Cerebellar cortex (tissue), 1 donor: ENCODE measurements at regions not wholly inside any gene's neighbourhood (a gene's known extent, or its start where the extent isn't known, plus 50 kb on each side); places are given as distances from the start of the nearest gene placed in this dataset.

ENCODE experiments used
- DNase-seq: peaks from one replicate; pipeline ENCODE4 v3.0.0-alpha.2; 2015; ENCODE audit warnings: low spot score

GRCh38 chr18:66735933-66736332 lies 132.0 kb upstream of the CDH19 start:
- DNase-seq = no peak

DNA sequence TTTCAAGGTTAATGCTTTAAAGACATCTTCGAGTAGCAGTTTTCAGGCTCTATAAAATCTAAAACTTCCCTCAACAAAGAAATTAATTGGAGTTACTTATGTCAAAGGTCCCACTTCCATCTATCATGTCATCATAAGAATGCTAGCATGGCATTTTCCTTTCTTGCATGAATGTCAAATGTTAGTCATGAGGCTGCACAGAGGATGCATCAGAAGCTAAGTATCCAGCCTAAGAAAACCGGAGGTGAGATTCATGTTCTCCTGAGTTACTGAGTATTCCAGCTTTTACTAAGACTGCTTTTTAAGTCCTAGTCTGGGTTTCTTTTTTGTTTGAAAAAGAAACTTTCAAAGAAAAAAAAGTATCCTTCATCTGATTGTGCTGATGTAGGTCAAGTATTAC lies 130.6 kb upstream of the CDH19 start:
- no peak for DNase-seq

- no peak for DNase-seq
Observed at GRCh38 chr18:66731890-66732289, 128.0 kb upstream of the CDH19 start.

- DNase-seq = no peak
Observed at GRCh38 chr18:66729442-66730239, 125.8 kb upstream of the CDH19 start.

DNA sequence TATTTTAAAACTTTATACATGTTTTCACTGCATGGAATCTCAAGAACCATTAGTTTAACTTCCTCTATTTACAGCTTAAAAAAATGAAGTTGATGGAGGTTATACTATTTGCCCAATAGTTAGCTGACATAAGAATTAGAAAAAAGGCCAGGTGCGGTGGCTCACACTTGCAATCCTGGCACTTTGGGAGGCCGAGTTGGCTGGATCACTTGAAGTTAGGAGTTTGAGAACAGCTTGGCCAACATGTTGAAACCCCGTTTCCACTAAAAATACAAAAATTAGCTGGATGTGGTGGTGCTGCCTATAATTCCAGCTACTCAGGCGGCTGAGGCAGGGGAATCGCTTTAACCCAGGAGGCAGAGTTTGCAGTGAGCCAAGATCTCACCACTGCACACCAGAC lies 125.1 kb upstream of the CDH19 start:
- no peak for DNase-seq

GRCh38 chr18:66727991-66728390 lies 124.1 kb upstream of the CDH19 start:
- no peak for DNase-seq

GRCh38 chr18:66724664-66725356 lies 120.9 kb upstream of the CDH19 start:
- DNase-seq = no peak

DNA sequence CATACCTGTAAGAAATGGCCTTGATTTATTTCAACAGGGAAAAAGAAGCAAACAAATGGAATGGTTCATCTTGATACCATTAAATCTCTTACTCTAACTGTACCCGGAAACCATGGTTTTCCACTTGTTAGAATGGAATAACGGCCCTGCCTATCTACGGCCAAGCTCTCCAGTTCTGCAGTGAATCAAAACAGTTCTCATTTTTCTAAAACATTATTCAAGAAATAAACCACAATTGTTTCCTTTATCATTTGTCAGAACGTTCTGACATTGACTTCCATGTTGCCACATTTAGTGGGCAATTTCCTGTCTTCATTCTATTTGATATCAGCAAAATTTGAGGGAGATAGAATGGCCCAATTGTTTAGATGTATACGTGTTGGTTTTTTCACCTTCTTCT lies 118.8 kb upstream of the CDH19 start:
- DNase-seq = no peak

DNA sequence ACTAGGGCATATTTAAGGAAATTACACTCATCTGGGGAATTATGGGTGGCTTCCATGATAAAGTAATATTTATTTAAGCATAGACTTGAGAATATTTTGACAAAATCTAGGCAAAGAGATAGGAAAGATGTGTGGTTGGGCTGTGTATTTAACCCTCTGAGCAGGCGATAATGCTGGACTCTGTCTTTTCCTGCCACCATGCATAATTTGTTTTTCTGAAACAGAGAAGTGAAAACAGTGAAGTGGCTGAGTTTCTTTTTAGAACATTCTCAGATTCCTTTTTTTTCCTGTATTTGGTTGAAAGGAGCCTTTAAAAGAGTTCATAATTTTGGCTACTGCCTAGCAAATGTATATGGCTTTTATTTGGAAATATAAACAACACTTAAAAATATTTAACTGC lies 104.8 kb upstream of the CDH19 start:
- DNase-seq = no peak

- no peak for DNase-seq
Observed at GRCh38 chr18:66707473-66707872, 103.6 kb upstream of the CDH19 start.

- peak; percentile 70 for DNase-seq
Observed at GRCh38 chr18:66695281-66695680, 91.4 kb upstream of the CDH19 start.

DNA sequence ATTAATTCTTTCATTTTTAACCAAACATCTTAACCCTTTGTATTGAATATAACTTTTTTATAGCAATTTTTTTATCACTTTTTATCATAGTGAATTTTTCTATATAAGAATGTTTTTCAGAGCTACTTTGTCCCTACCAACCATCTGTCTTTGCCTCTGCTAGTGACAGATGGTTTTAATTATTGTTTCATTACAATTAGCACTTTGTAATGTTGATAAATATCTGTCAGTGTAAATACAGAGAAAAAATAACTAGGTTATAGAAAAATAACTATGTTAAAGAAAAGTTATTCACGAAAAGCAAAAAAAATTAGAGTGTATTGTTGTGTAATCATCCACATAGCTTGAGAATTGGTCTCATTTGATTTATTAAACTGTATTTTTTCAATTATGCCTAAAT lies 91.0 kb upstream of the CDH19 start:
- DNase-seq = peak; percentile 79

DNA sequence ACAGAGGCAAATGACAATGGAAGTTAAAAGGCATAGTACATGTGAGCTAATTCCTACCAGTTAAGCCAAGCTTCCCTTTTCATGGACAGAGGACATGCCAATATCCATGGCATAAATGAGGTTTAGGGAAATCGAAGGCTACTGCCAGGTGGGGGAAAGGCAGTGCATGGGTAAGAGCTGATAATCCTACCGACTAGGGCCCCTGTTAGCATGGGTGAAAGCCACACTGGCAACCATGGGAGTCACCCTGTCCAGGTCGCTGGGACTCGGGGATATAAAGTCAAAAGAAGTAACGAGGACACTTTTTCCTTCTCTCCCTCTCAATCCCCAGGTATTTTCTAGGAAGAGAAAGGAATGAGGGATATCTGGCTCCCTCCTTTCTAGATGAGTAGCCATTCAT lies 83.7 kb upstream of the CDH19 start:
- no peak for DNase-seq

DNA sequence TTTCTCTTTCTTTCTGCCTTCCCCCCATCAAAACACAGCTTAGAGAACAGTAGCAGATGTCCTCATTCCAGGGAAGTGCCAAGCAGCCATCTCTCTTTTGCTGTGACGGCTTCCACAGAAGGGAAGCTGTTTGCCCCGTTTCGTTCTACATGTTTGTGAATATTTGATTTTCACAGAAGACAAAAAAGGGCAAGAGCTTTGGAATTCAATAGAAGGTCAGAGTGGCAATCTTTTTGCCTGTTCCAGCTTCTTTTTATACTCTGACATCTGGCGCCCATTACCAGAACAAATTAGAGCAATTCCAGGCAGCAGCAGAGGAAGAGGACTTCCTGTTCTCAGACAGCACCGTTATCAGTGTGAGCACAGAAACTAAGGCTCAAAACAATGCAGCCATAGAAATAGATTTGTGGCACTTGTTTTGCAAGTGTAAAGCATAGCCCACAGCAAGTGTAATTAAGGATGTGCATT lies 79.0 kb upstream of the CDH19 start:
- DNase-seq = peak; percentile 87

- no peak for DNase-seq
Observed at GRCh38 chr18:66676699-66677098, 72.8 kb upstream of the CDH19 start.

GRCh38 chr18:66674286-66674685 lies 70.4 kb upstream of the CDH19 start:
- DNase-seq = no peak

DNA sequence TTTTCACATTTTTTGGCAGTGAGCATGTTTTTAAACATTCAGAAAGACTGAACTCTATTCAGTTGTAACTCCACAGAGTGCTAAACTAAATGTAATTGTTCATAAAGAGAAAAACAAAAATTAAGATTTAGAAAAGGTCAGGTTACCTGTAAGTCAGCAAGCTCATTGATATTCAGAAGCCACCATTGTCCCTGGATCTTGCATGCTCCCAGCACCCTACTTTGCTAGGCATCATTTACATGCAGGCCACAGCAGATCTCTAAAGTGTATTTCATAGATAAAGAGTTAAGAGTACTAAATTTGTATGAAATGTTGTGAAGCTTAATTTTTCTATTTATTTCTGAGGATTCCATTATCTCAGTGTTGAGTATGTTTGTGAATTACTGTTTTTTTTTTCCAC lies 64.8 kb upstream of the CDH19 start:
- DNase-seq = no peak

- DNase-seq = no peak
Observed at GRCh38 chr18:66662632-66663031, 58.7 kb upstream of the CDH19 start.

DNA sequence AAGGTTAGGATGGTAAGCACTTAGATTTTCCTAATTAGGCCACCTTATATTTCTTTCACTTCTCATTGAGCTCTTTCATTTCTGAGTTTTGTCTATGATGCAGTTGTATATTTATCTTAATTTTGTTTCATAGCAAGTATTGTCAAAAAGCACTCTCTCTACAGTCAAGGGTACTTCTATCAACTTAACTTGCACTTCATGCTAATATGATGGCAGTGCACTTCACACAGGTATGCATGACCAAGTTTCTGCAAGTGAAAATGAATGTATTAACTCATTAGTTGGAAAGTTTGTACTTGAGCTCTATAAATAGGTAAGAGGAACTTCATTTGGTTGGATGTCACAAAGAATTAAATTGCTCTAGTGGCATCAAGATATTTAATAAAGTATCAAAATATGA lies 51.5 kb upstream of the CDH19 start:
- no peak for DNase-seq
